ENCODE measurements at regions not wholly inside any gene's neighbourhood (a gene's known extent, or its start where the extent isn't known, plus 50 kb on each side); places are given as distances from the start of the nearest gene placed in this dataset.
"Not testable (repeated sequence)": the region's sequence is repeated elsewhere in the genome, so short reads cannot be mapped to it uniquely, and the experiment has no call there.

DNA sequence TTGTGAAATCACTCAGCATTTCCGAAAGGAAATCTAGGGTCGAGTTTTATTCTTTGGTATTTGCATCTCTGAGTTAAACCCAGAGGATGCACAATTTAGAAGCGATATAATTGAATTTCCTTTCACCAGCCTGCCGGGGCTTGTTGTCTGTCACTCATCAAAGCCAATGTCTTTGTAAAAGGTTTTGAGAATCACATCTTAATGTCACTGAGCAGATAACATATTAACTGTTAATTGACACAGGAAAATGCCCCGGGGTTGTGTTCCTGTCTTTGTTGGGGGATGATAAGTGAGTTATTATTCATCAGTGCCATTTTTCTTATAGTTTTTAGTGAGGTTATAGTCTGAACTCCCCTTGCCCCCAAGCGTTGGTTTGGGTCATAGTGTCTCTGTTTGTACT lies 73.4 kb downstream of the DUSP6 start:
- ChIA-PET POLR2A (no interaction called here), CTCF (no interaction called here)
- DNase-seq (ENCODE audit: extremely low spot score), result no peak
- no peak for TF ChIP-seq CTCF (IDR thresholded peaks at IDR 0.05; ENCODE audit: control extremely low read depth, extremely low read depth, low read depth, missing control alignments)

DNA sequence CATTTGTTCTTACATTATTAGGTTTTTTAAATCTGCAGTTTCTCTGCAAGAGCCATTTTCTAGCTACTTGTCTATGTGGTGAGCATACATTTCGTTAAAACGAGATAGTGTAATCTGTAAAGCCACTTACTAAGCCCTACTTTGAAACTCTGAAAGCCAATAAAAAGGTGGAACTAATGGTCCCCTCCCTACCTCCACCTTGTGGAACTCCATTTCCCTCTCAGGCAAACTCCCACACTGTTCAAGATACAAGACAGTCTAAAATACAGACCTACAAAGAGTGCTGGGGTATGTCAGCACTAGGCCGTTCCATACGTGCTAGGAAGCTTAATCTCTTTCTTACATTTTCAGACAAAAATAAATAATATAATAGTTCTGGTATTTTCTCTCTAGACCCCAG lies 74.1 kb downstream of the DUSP6 start:
- DNase-seq (ENCODE audit: extremely low spot score), result no peak
- POLR2A ChIA-PET, result no interaction called here
- no peak for TF ChIP-seq CTCF (IDR thresholded peaks at IDR 0.05; ENCODE audit: control extremely low read depth, extremely low read depth, low read depth, missing control alignments)
- CTCF ChIA-PET, result no interaction called here

DNA sequence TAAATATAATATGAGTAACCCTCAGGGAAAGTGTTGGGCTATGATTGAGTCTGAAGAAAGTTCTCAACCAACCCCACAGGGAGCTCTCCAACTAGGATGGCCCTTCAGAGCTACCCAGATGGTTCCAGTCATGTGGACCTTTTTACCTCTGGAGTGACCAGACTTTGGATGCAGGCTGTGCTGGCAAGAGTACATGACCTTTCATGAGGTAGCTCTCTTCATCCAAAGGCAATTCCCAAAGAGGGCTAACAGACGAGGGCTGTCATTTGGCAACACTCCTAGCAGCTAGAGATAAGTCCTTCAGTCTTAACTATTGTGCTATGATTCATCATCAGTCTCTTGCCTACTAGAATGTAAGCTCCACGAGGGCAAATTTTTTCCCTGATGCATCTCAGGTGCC lies 75.4 kb downstream of the DUSP6 start:
- DNase-seq (ENCODE audit: extremely low spot score), result no peak
- ChIA-PET CTCF (no interaction called here), POLR2A (no interaction called here)
- no peak for TF ChIP-seq CTCF (IDR thresholded peaks at IDR 0.05; ENCODE audit: control extremely low read depth, extremely low read depth, low read depth, missing control alignments)

DNA sequence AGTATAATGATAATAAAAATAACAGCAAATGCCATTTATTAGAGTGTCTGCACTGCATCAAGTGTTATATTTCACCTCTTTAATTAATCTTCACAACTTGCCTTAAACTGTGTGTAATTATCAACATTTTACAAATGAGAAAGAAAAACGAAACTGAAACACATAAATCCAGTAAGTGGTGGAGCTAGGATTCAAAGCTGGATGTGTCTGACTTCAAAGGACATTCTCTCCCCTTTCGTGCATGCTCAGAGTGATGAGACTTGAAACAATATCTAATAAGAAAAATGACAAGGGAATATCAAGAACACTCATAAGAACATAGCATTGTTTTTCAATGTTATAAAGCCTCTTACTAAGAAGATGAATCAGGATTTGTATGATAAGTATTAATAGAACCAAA lies 78.8 kb downstream of the DUSP6 start:
- DNase-seq (ENCODE audit: extremely low spot score), result no peak
- CTCF ChIA-PET, result no interaction called here
- POLR2A ChIA-PET, result no interaction called here
- TF ChIP-seq CTCF (IDR thresholded peaks at IDR 0.05; ENCODE audit: control extremely low read depth, extremely low read depth, low read depth, missing control alignments), result no peak

GRCh38 chr12:89270548-89270947 lies 81.8 kb downstream of the DUSP6 start:
- no peak for DNase-seq (ENCODE audit: extremely low spot score)
- TF ChIP-seq CTCF (IDR thresholded peaks at IDR 0.05; ENCODE audit: control extremely low read depth, extremely low read depth, low read depth, missing control alignments), result no peak
- CTCF ChIA-PET, result no interaction called here

DNA sequence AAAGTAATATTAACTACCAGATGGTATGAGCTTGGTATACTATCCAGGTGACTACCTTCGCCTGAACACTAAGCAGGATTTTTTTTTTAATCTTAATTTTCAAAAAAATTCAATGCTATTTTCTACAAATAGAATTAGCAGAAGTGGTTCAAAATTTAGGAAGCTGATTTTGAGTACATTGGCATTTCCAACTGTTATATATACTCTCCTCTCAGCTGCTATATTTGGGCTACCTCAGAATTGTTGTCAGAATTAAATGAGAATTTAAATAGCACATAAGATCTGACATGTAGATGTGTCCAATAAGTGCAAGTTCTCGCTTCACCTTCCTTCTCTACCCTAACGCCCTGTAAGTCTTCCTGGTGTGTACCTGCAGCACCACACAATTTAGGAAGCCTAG lies 83.1 kb downstream of the DUSP6 start:
- ChIA-PET POLR2A (no interaction called here), CTCF (no interaction called here)
- DNase-seq (ENCODE audit: extremely low spot score), result no peak
- no peak for TF ChIP-seq CTCF (IDR thresholded peaks at IDR 0.05; ENCODE audit: control extremely low read depth, extremely low read depth, low read depth, missing control alignments)

More at GRCh38 chr12:89270548-89270947, 81.8 kb downstream of the DUSP6 start:
- POLR2A ChIA-PET, result no interaction called here

DNA sequence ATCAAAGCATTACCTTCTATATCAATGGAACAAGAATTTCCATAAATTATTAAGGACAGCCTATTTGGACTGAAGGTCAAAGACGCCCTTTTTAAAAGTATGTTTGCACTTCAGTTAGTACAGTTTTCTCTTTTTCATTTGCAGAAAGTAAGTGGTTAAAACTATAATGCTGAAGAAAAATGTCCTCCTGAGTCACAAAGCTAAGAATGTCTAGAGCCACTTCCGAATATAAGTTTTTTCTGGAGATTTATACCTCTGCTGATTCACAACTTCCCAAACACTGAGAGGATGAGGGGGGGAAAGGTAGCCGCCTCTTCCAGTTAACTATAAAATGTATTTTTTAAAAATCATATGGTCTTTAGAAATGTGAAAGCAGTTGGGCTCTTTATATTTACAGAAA lies 84.9 kb downstream of the DUSP6 start:
- POLR2A ChIA-PET, result no interaction called here
- no peak for DNase-seq (ENCODE audit: extremely low spot score)
- CTCF ChIA-PET, result no interaction called here
- TF ChIP-seq CTCF (IDR thresholded peaks at IDR 0.05; ENCODE audit: control extremely low read depth, extremely low read depth, low read depth, missing control alignments), result no peak

GRCh38 chr12:89266574-89267188 lies 85.6 kb downstream of the DUSP6 start:
- CTCF ChIA-PET, result interaction anchor here (1.9 kb wide), 1 partner anchor 23 kb away, joined by 5 read pairs; no protein-coding TSS in a partner anchor
- POLR2A ChIA-PET; DNase-seq (ENCODE audit: extremely low spot score): not testable (repeated sequence)
